Nephron progenitor cell (in vitro differentiated cells): ENCODE measurements at regions not wholly inside any gene's neighbourhood (a gene's known extent, or its start where the extent isn't known, plus 50 kb on each side); places are given as distances from the start of the nearest gene placed in this dataset.
"Not testable (repeated sequence)": the region's sequence is repeated elsewhere in the genome, so short reads cannot be mapped to it uniquely, and the experiment has no call there.

Experiments
- DNase-seq: peaks from one replicate; pipeline ENCODE4 v3.0.0; 2021
- H3K27ac Mint-ChIP-seq: 2 replicates; pipeline ENCODE4 v1.8.0; 2021; ENCODE audit warnings: mild to moderate bottlenecking, moderate library complexity, mixed read lengths
- H3K27me3 Mint-ChIP-seq: 2 replicates; pipeline ENCODE4 v1.8.0; 2021; ENCODE audit warnings: mild to moderate bottlenecking, low read depth, mixed read lengths; ENCODE audit not compliant: poor library complexity
- H3K36me3 Mint-ChIP-seq: 2 replicates; pipeline ENCODE4 v1.8.0; 2021; ENCODE audit warnings: low read depth, mixed read lengths
- H3K4me1 Mint-ChIP-seq: 2 replicates; pipeline ENCODE4 v1.8.0; 2021; ENCODE audit warnings: mixed read lengths
- H3K4me3 Mint-ChIP-seq: 2 replicates; pipeline ENCODE4 v1.8.0; 2021; ENCODE audit warnings: mild to moderate bottlenecking, moderate library complexity, mixed read lengths
- H3K9me3 Mint-ChIP-seq: 2 replicates; pipeline ENCODE4 v1.8.0; 2021; ENCODE audit warnings: mild to moderate bottlenecking, moderate library complexity, mixed read lengths
- CTCF ChIP-seq: fragments of 200-600 bp; sonication (generic); IDR thresholded peaks from 2 replicates; pipeline ENCODE4 v1.5.0; 2021; ENCODE audit warnings: antibody characterized with exemption

- Mint-ChIP-seq H3K4me1 (no peaks in the 10 kb centered on the region), H3K9me3 (no peaks in the 10 kb centered on the region), H3K27me3 (no peaks in the 10 kb centered on the region), H3K27ac (no peak overlapping the region), H3K36me3 (no peaks in the 10 kb centered on the region), H3K4me3 (no peak overlapping the region)
- TF ChIP-seq CTCF, result no peak
- no peak for DNase-seq
Observed at GRCh38 chrX:99271641-99272040, 1138.4 kb downstream of the PCDH19 start.

- H3K4me1 Mint-ChIP-seq, result no peaks in the 10 kb centered on the region
- no peak for DNase-seq
- no peak overlapping the region for H3K27ac Mint-ChIP-seq
- TF ChIP-seq CTCF, result no peak
- H3K9me3 Mint-ChIP-seq, result no peaks in the 10 kb centered on the region
- H3K4me3 Mint-ChIP-seq, result no peak overlapping the region
- H3K36me3 Mint-ChIP-seq, result no peaks in the 10 kb centered on the region
- H3K27me3 Mint-ChIP-seq, result no peaks in the 10 kb centered on the region
Observed at GRCh38 chrX:99266255-99266654, 1143.8 kb downstream of the PCDH19 start.

GRCh38 chrX:99248180-99248579, 1161.9 kb downstream of the PCDH19 start:
- H3K4me1 Mint-ChIP-seq, result no peaks in the 10 kb centered on the region
- no peak for TF ChIP-seq CTCF
- H3K4me3 Mint-ChIP-seq, result no peak overlapping the region
- H3K27me3 Mint-ChIP-seq, result no peaks in the 10 kb centered on the region
- DNase-seq, result no peak
- no peak overlapping the region for H3K27ac Mint-ChIP-seq
- H3K36me3 Mint-ChIP-seq, result no peaks in the 10 kb centered on the region
- no peaks in the 10 kb centered on the region for H3K9me3 Mint-ChIP-seq

- Mint-ChIP-seq H3K27me3 (no peaks in the 10 kb centered on the region), H3K36me3 (no peaks in the 10 kb centered on the region), H3K4me1 (no peaks in the 10 kb centered on the region), H3K27ac (no peak overlapping the region), H3K4me3 (no peak overlapping the region), H3K9me3 (peaks cover 21% of the 10 kb centered on the region)
- no peak for DNase-seq
- no peak for TF ChIP-seq CTCF
Observed at GRCh38 chrX:99242001-99242400, 1168.1 kb downstream of the PCDH19 start.

GRCh38 chrX:99234384-99234783, 1175.7 kb downstream of the PCDH19 start:
- H3K27me3 Mint-ChIP-seq, H3K4me1 Mint-ChIP-seq, H3K27ac Mint-ChIP-seq, DNase-seq, H3K4me3 Mint-ChIP-seq, H3K36me3 Mint-ChIP-seq: not testable (repeated sequence)
- H3K9me3 Mint-ChIP-seq, result peaks cover 33% of the 10 kb centered on the region

- H3K27me3 Mint-ChIP-seq, result no peaks in the 10 kb centered on the region
- no peak overlapping the region for H3K27ac Mint-ChIP-seq
- no peaks in the 10 kb centered on the region for H3K36me3 Mint-ChIP-seq
- no peak for TF ChIP-seq CTCF
- no peaks in the 10 kb centered on the region for H3K4me1 Mint-ChIP-seq
- H3K9me3 Mint-ChIP-seq, result no peaks in the 10 kb centered on the region
- no peak for DNase-seq
- no peak overlapping the region for H3K4me3 Mint-ChIP-seq
Observed at GRCh38 chrX:99192421-99192820, 1217.7 kb downstream of the PCDH19 start.

- Mint-ChIP-seq H3K36me3 (no peaks in the 10 kb centered on the region), H3K27me3 (no peaks in the 10 kb centered on the region), H3K4me3 (no peak overlapping the region), H3K27ac (no peak overlapping the region), H3K4me1 (no peaks in the 10 kb centered on the region), H3K9me3 (no peaks in the 10 kb centered on the region)
- DNase-seq, result no peak
- TF ChIP-seq CTCF, result no peak
Observed at GRCh38 chrX:99184153-99184552, 1225.9 kb downstream of the PCDH19 start.
